Cerebellar nuclear complex (tissue), 1 donor: ENCODE measurements at regions not wholly inside any gene's neighbourhood (a gene's known extent, or its start where the extent isn't known, plus 50 kb on each side); places are given as distances from the start of the nearest gene placed in this dataset.
"Not testable (repeated sequence)": the region's sequence is repeated elsewhere in the genome, so short reads cannot be mapped to it uniquely, and the experiment has no call there.

Source experiments
- DNase-seq, 2 experiments: peaks; one replicate each; lab custom pipeline; 2025; lab: John Stamatoyannopoulos, UW

- no peak for DNase-seq
These were observed 112.5 kb upstream of the PAXBP1 start for GRCh38 chr21:32884062-32884461.

DNA sequence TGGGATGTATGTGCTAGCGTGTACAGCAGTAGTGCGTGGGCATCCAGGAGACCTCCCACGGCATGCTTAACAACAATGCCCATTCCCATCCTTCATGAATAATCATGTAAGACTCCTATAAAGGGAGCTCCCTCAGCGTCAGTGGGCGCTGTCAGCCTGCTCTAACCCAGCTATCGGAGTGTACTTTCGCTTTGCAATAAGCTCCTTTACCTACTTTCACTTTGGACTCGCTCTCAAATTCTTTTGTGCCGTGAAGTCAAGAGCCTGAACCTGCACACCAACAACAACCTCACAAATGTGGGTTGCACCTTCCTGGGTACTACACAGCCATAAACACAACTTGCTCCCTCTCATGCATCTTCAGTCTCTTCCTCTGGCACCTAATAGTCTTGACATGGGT is 114.8 kb upstream of the PAXBP1 start:
- DNase-seq, result no peak

GRCh38 chr21:32887026-32887425 is 115.5 kb upstream of the PAXBP1 start:
- no peak for DNase-seq

- no peak for DNase-seq
These were observed 117.4 kb upstream of the PAXBP1 start for GRCh38 chr21:32888971-32889370.

GRCh38 chr21:32889596-32889995 is 118.0 kb upstream of the PAXBP1 start:
- DNase-seq, result no peak

DNA sequence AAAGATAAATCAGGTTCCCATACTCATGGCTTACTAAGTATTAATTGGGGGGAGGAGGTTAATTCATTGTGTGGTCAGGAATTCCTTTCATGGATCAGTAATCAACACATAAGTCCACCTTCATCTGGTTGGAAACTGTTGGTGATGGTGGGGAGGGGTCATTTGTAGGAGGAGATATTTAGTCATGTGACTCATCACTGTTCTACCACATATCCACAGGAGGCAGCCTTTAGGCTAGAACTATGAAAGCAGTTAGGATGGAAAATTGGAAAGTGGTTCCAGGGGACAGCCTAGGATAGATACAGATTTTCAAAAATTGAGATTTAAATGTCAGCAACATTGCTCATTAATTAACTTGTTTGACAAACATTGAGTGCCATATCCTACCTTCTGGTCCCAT is 122.8 kb upstream of the PAXBP1 start:
- DNase-seq, result no peak

- DNase-seq, result no peak
These were observed 124.9 kb upstream of the OLIG2 start for GRCh38 chr21:32900814-32901213.

DNA sequence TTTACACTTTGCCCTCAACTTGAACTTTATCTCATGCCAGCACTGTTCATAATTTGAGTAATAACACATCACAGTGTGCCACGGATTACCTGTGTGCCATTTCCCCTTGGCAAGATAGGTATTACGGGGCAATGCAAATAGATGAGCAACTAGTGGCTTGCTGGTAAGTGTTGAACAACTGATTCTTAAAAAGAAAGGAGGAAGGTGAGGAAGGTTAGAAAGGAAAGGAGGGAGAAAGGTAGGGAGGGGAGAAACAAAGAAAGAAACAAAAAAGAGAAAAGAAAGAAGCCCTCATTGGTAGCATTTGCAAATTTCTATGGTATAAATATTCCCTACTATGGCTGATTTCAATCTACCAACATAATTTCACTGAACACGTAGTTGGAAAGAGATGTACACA is 118.2 kb upstream of the OLIG2 start:
- no peak for DNase-seq

DNA sequence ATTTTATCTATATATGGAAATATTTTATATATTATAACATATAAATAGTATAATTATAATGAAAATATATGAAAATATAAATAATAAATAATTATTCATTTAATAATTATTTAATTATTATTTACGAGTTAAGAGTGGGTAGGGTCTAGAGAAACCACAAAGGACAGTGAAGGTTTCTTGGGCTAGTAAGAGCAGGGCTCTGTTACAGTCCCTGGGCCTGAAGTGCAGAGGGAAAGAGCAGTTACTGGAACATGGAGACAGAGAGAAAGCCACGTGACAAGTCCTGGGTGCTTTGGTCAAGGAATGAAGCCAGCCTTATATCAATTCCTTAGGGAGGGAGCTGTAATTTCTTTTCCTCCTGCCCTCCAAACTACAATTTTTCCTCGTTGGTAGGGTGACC is 117.2 kb upstream of the OLIG2 start:
- DNase-seq, result no peak

DNA sequence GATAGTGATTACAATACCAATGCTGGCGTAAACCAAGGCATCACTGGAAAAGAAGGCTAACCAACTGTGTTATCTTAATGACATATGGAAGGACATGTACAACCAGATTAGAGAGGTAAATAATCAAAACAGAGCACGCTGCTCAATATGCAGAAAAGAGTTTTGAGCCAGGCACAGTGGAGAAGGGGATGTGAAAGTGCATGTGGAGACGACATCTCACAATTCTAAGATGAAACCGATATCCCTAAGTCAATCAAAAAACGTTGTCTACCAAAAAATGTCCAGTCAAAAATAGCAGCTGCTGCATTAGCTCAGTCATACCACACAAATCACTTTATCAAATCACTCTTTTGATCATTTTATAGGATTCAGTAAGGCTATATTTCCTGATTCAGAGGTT is 116.3 kb upstream of the OLIG2 start:
- no peak for DNase-seq

DNA sequence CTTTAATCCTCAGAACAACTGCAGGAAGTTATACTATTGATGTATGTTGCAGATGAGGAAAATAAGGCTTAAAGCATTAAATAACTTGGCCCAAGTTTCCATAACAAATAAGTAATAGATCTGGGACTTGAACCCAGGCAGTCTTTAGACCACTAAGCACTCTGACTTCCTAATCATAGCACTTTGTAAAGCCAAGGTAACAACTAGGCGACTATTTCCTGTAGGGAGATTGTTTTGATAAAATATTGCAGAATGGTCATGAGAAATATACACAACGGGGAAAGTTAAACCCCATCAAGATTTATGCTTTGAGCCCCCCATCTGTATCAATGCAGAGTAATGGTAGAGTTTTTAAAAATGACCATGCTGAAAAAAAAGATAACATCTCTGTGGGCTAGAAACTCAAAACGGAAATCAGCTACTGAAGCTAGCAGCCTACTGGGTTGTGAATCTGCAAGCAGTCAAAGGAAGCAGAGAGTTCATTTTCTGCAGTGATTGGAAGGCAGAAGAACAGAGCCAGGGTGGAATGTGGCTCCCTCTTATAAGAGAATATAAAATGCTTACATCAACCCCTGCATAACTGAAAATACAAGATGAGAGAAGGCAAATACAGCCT is 111.2 kb upstream of the OLIG2 start:
- DNase-seq, result no peak

DNA sequence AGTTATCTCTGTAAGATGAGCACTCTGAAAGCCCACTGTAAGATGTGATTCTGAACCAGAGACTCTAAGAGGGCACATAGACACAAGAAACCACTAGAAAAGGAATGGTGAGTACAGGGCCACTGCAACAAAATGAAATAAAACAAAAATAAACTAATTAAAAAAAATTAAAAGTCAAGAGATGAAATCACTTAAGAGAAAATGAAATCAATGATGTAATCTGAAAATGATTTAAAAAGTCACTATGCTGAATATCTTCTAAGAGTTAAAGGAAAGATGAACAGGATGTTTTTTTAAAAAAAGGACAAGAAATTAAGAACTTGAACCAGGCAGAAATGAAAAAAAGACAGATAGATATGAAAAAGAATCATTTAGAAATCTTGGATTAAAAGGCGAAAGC is 110.6 kb upstream of the OLIG2 start:
- DNase-seq, result no peak

- DNase-seq, result no peak
These were observed 109.6 kb upstream of the OLIG2 start for GRCh38 chr21:32916088-32916487.

DNA sequence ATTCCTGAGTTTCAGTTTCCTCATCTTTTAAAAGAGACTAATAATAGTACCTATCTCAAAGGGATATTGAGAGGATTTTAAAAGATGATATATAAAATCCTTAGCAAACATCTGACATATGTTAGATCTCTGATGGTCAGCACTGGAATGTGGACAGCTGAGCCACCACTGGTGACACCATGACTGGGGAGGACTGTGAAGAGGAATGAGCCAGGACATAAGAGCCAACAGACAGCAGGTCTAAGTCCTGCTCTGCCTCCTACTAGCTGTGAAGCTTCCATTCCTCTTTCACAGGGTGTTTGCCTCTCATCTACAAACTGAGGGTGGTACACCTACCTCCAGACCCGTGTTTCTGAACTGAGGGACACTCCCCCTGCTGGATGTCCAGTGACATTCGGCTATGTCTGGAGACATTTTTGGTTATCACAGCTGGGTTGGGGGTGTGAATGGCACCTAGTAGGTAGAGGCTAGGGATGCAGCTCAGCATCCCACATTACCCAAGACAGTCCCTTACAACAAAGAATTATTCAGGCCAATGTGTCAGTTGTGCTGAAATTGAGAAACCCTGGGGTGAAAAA is 109.1 kb upstream of the OLIG2 start:
- DNase-seq, result no peak

DNA sequence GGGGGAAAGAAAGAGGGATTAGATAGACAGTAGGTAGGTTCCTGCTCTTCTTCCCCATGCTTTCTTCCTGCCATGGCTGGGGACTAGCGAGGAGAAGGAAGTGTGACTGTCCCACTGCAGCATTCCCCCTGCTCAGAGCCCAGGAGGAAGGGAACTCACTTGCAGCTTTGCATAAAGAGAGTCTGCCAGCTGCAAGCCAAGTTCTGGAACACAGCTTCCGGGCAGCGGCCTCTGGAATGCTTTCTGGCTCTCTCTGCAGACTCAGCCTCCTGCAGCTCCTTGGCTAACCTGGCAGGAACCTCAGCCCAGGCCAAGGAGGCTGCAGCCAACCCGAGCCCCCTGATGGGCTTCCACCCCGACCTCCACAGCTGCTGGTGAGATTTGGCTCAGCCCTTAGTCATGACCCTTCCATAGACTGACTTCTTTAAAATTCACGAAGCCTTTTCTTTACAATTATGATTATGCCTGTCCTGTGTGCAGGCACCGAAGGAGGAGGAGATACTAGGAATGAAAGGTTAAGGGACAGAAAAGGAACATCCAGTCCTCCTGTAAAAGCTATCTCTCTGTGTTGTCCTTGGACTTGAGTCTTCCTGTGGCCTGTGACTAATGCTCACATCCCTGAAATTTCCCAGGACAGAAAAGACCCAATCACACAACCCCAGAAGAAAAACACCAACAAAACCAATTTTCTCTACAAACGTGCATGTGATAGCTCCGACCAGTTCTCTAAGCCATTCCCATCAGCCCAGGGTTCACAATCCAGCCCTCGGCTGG is 108.2 kb upstream of the OLIG2 start:
- no peak for DNase-seq

- no peak for DNase-seq
These were observed 107.1 kb upstream of the OLIG2 start for GRCh38 chr21:32918478-32919120.

GRCh38 chr21:32920474-32920873 is 105.3 kb upstream of the OLIG2 start:
- no peak for DNase-seq

DNA sequence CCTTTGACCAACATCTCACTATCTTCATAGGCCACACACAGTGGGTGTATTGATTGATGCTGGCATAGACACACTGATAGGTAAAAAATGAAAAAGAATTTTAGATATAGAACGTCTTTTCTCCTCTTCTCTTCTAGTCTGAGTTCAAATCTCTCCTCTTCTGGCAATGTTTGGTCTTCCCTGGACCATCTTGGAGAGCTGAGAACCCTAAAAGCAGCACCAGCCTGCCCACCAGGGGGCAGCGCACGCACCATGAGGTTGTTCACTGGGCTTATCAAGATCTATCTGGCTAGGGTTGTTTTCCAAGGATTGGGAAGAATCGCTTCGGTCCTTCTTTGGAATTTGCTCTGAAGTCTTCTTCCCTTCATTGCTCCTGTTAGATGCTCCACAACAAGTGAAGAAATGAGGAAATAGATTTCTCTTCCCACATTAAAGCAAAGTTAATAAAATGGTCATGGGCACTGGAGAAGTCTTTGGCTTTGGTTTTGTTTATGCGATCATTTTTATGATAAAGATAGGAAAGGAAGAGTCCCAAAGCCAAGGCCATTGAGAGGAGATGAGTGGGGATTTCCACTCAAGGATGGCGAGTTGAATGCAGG is 104.0 kb upstream of the OLIG2 start:
- DNase-seq, result no peak

DNA sequence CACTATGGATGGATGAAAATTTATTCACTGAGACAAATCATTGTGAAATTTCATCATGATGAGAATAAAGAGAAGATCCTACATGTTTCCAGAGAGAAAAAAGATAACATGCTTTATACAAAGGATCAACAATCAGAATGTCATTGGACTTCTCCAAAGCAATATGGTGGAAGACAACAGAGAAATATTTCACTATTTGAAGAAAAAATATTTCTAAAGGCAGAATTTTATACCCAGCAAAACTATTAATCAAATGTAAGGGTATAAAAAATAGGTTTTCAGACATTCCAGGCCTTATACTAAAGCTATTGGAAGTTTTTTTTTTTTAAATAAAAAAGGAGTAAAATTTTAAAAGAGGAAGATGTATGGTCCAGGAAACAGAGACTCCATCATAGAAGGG is 100.6 kb upstream of the OLIG2 start:
- DNase-seq, result no peak

DNA sequence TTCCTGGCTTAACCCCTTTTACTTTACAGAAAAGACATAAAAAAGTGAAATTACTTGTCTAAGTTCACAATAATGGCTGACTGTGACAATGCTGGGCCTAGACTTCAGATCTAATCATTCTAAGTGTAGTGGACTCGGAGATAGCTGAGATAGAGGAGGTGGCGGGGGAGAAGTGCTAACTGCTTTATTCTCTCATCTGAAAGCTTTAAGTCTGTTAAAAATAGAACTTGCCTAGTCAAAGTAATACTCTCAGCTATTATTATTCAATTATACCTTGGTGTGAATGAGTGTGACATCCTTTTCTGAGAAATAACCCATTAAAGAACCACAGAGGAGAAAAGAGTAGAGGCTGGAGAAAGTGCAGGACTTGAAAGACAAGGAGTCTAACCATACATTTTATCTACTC is 96.1 kb upstream of the OLIG2 start:
- no peak for DNase-seq

DNA sequence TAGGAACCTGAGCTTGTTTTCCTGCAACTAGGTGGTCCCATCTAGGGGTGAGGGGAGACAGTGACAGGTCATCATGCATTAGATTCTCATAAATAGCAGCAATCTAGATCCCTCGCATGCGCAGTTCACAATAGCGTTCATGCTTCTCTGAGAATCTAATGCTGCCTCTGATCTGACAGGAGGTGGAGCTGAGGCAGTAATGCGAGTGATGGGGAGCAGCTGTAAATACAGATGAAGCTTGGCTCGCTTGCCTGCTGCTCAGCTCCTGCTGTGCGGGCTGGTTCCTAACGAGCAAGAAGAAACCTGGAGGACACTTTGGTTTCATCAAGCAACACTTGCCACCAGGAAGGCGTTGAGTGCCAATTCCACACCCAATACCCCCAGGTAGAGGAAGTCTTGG is 95.1 kb upstream of the OLIG2 start:
- DNase-seq, result no peak

DNA sequence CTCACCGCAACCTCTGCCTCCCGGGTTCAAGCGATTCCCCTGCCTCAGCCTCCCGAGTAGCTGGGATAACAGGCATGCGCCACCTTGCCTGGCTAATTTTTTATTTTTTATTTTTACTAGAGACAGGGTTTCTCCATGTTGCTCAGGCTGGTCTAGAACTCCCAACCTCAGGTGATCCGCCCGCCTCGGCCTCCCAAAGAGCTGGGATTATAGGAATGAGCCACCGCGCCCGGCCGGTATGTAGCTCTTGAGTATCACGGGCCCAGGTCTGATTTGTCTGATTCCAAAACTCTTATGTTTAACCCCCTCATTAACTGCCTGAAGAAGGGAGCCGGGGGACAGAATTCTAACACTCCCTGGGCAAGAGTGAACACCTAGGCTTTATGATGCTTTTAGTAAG is 91.7 kb upstream of the OLIG2 start:
- DNase-seq, result not testable (repeated sequence)

DNA sequence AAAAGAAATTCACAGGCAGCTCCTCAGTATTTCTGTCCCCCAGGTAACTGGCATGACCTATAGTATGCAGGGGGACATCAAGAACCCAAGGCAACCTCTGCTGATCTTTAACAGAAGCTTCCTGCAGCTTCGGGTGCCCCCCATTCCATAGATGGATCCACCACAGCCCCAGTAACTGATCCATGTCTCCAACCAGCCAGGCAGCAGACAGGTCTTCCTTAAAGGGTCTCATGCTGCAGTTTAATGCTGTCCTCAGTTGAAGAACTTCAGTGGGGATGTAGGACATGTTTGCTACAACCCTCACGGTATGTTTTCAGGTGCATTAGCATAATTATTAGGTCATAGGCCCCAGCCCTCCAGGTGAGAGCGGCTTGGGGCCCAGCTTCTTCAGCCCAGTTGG is 90.9 kb upstream of the OLIG2 start:
- no peak for DNase-seq
